Endothelial cell of umbilical vein (primary cell): ENCODE measurements at regions not wholly inside any gene's neighbourhood (a gene's known extent, or its start where the extent isn't known, plus 50 kb on each side); places are given as distances from the start of the nearest gene placed in this dataset.

Experiments used
- BruUV-seq: library from RNA; stranded (reverse); fragments of 400-500 nt; replicated peaks from 2 replicates; lab custom pipeline; 2021; lab: Mats Ljungman, UMichigan
- CTCF ChIA-PET: fragments of 300-600, 350-600 bp; sonication (Branson Sonifier 250); formaldehyde crosslinking; loops from one replicate; lab custom pipeline; 2021; ENCODE audit warnings: antibody characterized with exemption, inconsistent platforms; lab: Charles Lee
- POLR2A ChIA-PET: fragments of 300-600, 350-600 bp; sonication (Branson Sonifier 250); formaldehyde crosslinking; loops from one replicate; lab custom pipeline; 2021; ENCODE audit warnings: antibody characterized with exemption, inconsistent platforms; lab: Charles Lee
- DNase-seq: peaks from one replicate; pipeline ENCODE4 v3.0.0-alpha.2; 2011; ENCODE audit warnings: low read depth, low spot score
- FAIRE-seq: peaks from 2 replicates; lab custom pipeline; 2011; peaks lifted over from hg19 to GRCh38; lab: Jason Lieb, UNC
- H2AFZ ChIP-seq: 2 replicates; pipeline ENCODE4 v1.6.0; 2012; ENCODE audit warnings: low read depth, low read length, control low read depth, inconsistent platforms
- H3K27ac ChIP-seq: 2 replicates; pipeline ENCODE4 v1.5.1; 2011; ENCODE audit warnings: low read depth, mild to moderate bottlenecking, control low read depth, low read length, moderate library complexity; ENCODE audit not compliant: insufficient read depth
- H3K27me3 ChIP-seq, 2 experiments: 2 replicates each; pipeline versions ENCODE4 v1.6.0 to v1.6.1; 2011; ENCODE audit warnings: low read length in 2 of 2, mixed read lengths in 1 of 2; ENCODE audit not compliant: control insufficient read depth in 2 of 2, insufficient read depth in 2 of 2
- H3K36me3 ChIP-seq, 2 experiments: 2 replicates in 1 of 2; 3 replicates in 1 of 2; pipeline ENCODE4 v1.5.1; 2011; ENCODE audit warnings: low read length in 2 of 2, mild to moderate bottlenecking in 1 of 2, moderate library complexity in 1 of 2; ENCODE audit not compliant: control insufficient read depth in 2 of 2, insufficient read depth in 2 of 2; ENCODE audit errors: extremely low read depth in 1 of 2
- H3K4me1 ChIP-seq: 3 replicates; pipeline ENCODE4 v1.5.1; 2011; ENCODE audit warnings: mild to moderate bottlenecking, low read length; ENCODE audit not compliant: control insufficient read depth, insufficient read depth; ENCODE audit errors: extremely low read depth
- H3K4me2 ChIP-seq: 2 replicates; pipeline ENCODE4 v1.6.1; 2011; ENCODE audit warnings: low read length, control low read depth, mixed read lengths; ENCODE audit not compliant: insufficient read depth
- H3K4me3 ChIP-seq, 3 experiments: fragments of 200-600 bp in 1 of 3; sonication (generic), shearing (Covaris generic) in 1 of 3; replicated peaks in 1 of 3; 2 replicates each; pipeline ENCODE4 v1.5.1; 2011 to 2016; ENCODE audit warnings: control low read depth in 3 of 3, low read length in 3 of 3, mild to moderate bottlenecking in 2 of 3, inconsistent platforms in 1 of 3, low read depth in 1 of 3, moderate library complexity in 1 of 3; ENCODE audit not compliant: insufficient read depth in 1 of 3
- H3K79me2 ChIP-seq: 2 replicates; pipeline ENCODE4 v1.6.0; 2012; ENCODE audit warnings: low read length, inconsistent platforms; ENCODE audit not compliant: control insufficient read depth, insufficient read depth
- H3K9ac ChIP-seq: replicated peaks from 2 replicates; pipeline ENCODE3; 2011; ENCODE audit warnings: low read length, control low read depth; ENCODE audit not compliant: insufficient read depth; ENCODE audit errors: extremely low read depth
- H3K9me1 ChIP-seq: replicated peaks from 3 replicates; pipeline ENCODE4 v1.6.0; 2011; ENCODE audit warnings: mild to moderate bottlenecking, low read length; ENCODE audit not compliant: control insufficient read depth, insufficient read depth; ENCODE audit errors: extremely low read depth
- H3K9me3 ChIP-seq: replicated peaks from 2 replicates; pipeline ENCODE4 v1.5.1; 2012; ENCODE audit warnings: low read length, inconsistent platforms; ENCODE audit not compliant: control insufficient read depth, insufficient read depth
- H4K20me1 ChIP-seq: replicated peaks from 2 replicates; pipeline ENCODE3; 2011; ENCODE audit warnings: mild to moderate bottlenecking, low read length; ENCODE audit not compliant: control insufficient read depth, insufficient read depth; ENCODE audit errors: extremely low read depth
- CTCF ChIP-seq, 2 donors: IDR thresholded peaks; 1 replicate in 1 of 2; 2 replicates in 1 of 2; pipeline ENCODE4 v1.5.1; 2011; ENCODE audit warnings: low read length in 2 of 2, mild to moderate bottlenecking in 2 of 2, moderate library complexity in 2 of 2, control low read depth in 1 of 2, inconsistent platforms in 1 of 2, low read depth in 1 of 2; ENCODE audit not compliant: insufficient read depth in 1 of 2; ENCODE audit errors: extremely low read depth in 1 of 2
- EZH2 ChIP-seq: IDR thresholded peaks from 2 replicates; pipeline ENCODE4 v1.6.1; 2012; ENCODE audit warnings: borderline replicate concordance, low read depth, mild to moderate bottlenecking, moderate library complexity, low read length, inconsistent platforms; ENCODE audit not compliant: severe bottlenecking
- FOS ChIP-seq: IDR thresholded peaks from 2 replicates; pipeline ENCODE4 v1.6.1; 2011; ENCODE audit warnings: mild to moderate bottlenecking, low read length, moderate library complexity, borderline replicate concordance; ENCODE audit not compliant: insufficient read depth
- GATA2 ChIP-seq: IDR thresholded peaks from 2 replicates; pipeline ENCODE4 v1.7.0; 2011; ENCODE audit warnings: low read depth, mild to moderate bottlenecking, moderate library complexity, mixed read lengths, low read length; ENCODE audit not compliant: insufficient read length, insufficient read depth
- JUN ChIP-seq: IDR thresholded peaks from 2 replicates; pipeline ENCODE4 v1.6.1; 2011; ENCODE audit warnings: borderline replicate concordance, low read depth; ENCODE audit not compliant: insufficient read length, insufficient read depth
- MAX ChIP-seq: IDR thresholded peaks from 2 replicates; pipeline ENCODE4 v1.6.1; 2011; ENCODE audit not compliant: insufficient read depth, insufficient read length
- MYC ChIP-seq: IDR thresholded peaks from one replicate; pipeline ENCODE4 v1.6.1; 2011; ENCODE audit warnings: mild to moderate bottlenecking, low read depth, low read length
- POLR2A ChIP-seq: IDR thresholded peaks from 2 replicates; pipeline ENCODE4 v1.6.1; 2012; ENCODE audit warnings: low read depth, mild to moderate bottlenecking, control low read depth, low read length
- POLR2AphosphoS5 ChIP-seq: IDR thresholded peaks from 2 replicates; pipeline ENCODE4 v1.6.1; 2012; ENCODE audit warnings: low read depth, mild to moderate bottlenecking, control low read depth, low read length, moderate library complexity; ENCODE audit not compliant: insufficient read depth
- dilution Hi-C: fragments of 300-500 bp; cut with MboI; formaldehyde crosslinking; loops from one replicate; pipeline ENCODE4 v1.15.0; 2019; ENCODE audit warnings: low sequenced_read_pairs; ENCODE audit not compliant: extremely low pct_ligation_motif_present
- intact Hi-C: fragments of 100-400 bp; cut with micrococcal nuclease; formaldehyde crosslinking; loops from one replicate; pipeline ENCODE4 v1.10.0; 2022

- CTCF ChIA-PET, result no interaction called here
- no peaks in the 10 kb centered on the region for H3K36me3 ChIP-seq
- no peak overlapping the region for H2AFZ ChIP-seq
- FAIRE-seq (no peak), DNase-seq (no peak)
- BruUV-seq, result no TSS peak
- POLR2A ChIA-PET, result no interaction called here
- intact Hi-C loops (no loop called here), dilution Hi-C loops (no loop called here)
- no peaks in the 10 kb centered on the region for H3K79me2 ChIP-seq
- peaks cover 1% of the 10 kb centered on the region for H3K9me3 ChIP-seq
- H3K9ac ChIP-seq, result no peak overlapping the region
- no peak overlapping the region for H3K4me2 ChIP-seq
- no peaks in the 10 kb centered on the region for H3K27me3 ChIP-seq
- no peak overlapping the region for H3K27ac ChIP-seq
- no peaks in the 10 kb centered on the region for H4K20me1 ChIP-seq
- TF ChIP-seq GATA2 (no peak), MYC (no peak), FOS (no peak), CTCF (IDR thresholded peaks at IDR 0.05; ENCODE audit: extremely low read depth in 1 of 2, insufficient read depth in 1 of 2, low read depth in 1 of 2, low read length in 2 of 2) (no peak), MAX (no peak), POLR2AphosphoS5 (no peak), POLR2A (no peak), EZH2 (no peak), JUN (no peak)
- H3K4me1 ChIP-seq, result no peaks in the 10 kb centered on the region
- no peaks in the 10 kb centered on the region for H3K9me1 ChIP-seq
- no peak overlapping the region for H3K4me3 ChIP-seq
These were observed 74.3 kb upstream of the VGLL2 start for GRCh38 chr6:117191009-117191408.
